ENCODE measurements at regions not wholly inside any gene's neighbourhood (a gene's known extent, or its start where the extent isn't known, plus 50 kb on each side); places are given as distances from the start of the nearest gene placed in this dataset.
A peak's percentile ranks its signal among the peaks of the same experiment; 100 is the strongest.

DNA sequence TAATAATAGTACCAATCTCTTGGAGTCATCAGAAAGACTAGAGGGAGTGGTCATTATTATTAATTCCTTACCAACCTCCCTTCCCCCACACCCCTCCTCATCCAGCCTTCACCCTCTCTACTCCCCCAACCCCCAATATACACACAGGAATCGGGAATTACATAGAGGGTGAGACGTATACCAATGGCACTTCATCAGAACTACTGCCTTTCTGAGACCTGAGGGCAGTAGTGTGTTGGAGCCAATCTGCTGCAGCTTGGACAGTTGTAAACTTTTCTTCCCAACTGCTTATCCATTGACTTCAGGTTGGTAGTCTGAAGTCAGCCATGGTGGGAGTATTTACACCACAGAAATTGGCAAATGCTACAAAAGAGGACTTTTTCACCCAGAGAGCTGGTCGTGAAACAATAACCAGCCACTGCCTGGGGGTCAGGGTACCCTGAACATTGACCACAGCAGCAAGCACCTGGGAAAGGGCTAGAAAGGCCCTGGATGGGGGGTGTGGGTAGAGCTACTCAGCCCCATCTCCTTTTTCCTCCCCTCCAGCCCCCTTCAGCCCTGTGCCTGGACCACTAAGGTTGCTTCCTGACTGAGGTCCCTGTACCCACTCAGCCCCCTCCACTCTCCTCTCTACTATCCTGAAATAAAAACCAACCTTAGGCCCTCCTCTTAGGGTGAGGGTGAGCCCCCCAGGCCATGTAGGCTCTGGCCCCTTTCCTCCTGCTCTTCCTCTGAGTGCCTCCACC is 161.5 kb downstream of the MRPL14 start:
- no peak for DNase-seq

DNA sequence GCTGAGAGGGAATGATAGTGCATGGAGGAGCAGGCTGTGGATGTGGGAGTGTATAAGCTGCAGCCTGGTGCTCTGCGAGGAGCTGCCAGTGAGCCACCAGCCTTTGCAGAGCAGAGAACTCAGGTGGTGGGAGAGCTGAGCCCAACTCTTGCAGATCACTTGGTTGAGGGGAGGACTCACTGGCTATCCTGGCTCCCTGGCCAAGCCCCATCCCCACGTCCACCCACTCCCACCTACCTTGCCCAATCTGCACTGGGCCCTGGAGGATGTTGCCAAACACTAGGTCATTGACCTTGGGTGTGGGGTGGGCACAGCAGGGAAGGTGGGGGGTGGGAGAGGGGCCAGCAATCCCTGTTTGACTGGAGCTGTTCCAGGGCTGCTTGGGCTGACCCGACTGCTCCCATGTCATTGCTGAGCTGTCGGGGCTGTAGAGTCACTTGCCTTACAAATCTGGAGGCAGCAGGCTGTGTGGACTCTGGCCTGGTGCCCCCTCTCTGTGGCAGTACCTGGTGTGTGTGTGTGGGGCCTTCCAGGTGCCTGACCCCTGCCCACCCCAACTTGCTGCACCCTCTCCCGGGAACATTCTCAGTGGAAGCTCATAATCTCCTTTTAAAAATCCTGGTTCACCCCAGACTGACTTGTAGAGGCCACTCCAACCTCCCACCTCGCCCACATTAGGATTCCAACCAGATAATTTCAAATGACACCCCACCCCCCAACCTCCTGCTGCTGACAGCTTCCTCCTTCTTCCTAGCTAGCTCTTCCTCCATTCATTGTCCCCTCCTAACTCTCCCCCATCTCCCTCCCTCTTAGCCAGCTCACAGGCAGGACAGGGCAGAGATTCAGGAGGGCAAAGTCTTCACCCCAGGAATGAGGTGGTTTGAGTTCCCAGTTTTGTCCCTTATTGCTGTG is 162.3 kb downstream of the MRPL14 start:
- DNase-seq: no peak

DNA sequence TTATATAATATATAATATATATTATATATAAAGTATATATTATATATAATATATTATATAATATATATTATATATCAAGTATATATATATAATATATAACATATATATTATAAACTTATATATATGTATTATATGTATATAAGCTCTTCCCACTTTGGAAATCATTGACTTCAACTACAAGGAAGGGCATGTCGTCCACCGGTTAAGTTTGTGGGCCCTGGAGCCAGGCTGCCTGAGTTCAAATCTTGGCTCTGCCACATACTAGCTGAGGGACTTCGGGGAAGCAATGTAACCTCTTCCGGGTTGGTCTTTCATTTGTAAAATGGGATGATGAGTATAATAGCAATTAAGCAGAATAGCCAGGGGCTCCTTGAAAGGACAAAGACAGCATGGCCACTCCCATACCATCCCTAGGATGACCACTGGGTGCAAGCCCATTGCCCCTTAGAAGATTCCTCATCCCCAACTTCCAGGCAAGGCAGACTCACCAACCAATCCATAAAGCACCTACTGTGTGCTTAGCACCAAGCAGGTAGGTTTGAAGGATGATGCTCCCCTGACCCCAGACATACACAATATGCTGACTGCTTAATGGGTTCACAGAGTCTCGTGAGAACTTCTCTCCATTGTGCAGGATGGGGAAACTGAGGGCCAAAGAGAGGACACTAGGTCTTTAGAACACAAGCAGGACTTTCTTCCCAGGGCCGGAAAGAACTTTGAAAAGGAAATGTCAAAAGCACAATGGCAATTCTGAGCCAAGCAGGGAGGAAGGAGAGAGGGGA is 163.2 kb downstream of the MRPL14 start:
- DNase-seq: no peak

DNA sequence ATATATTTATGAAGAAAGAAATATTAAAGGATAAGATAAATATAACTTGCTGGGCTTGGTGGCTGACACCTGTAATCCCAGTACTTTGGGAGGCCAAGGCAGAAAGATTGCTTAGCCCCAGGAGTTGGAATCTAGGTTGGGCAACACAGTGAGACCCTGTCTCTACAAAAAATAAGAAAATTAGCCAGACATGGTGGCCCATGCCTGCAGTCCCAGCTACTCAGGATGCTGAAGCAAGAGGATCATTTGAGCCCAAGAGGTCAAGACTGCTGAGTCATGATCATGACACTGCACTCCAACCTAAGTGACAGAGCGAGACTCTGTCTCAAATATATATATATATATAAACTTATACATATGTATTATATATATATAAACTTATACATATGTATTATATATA is 164.0 kb downstream of the MRPL14 start:
- peak in 1 of 2 experiments; percentile 3 for DNase-seq

DNA sequence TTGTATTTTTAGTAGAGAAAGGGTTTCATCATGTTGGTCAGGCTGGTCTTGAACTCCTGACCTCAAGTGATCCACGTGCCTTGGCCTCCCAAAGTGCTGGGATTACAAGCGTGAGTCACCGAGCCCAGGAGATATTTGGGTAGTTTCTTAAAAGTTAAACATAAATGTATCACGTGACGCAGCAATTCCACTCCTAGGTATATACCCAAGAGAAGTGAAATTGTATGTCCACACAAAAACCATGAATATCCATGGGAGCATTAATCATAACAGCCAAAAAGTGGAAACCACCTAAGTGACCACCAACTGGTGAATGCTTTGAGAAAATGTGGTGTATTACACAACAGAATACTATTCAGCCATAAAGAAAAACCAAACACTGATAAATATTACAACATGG is 164.8 kb downstream of the MRPL14 start:
- no peak for DNase-seq

DNA sequence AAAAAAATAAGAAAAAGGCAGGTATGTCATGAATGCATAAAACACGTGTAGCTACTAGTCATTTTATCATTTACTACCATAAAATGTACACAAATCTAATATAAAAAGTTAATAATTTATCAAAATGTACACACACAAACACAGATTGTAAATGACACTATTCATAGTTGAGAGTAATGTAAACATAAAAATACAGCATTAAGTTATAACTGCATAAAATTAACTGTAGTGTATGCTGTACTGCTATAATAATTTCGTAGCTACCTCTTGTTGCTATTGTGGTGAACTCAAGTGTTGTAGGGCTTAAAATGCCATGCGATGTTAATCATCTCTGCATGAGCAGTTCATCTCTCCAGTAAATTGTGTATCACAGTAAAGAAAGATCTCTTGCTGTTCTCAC is 170.0 kb downstream of the MRPL14 start:
- DNase-seq: no peak

DNA sequence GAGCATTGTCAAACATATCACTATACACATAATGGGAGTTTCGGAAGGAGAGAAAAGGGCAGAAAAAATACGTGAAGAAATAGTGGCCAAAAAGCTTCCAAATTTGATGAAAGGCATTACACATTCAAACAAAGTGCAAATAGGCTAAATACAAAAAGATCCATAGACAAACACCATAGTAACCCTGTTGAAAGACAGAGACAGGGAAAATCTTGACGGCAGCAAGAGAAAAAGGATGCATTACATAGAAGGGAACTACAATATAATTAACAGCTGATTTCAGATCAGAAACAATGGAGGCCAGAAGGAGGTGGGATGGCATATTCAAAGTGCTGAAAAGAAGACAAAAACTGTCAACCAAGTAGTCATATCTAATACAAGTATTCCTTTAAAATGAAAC is 170.8 kb downstream of the MRPL14 start:
- no peak for DNase-seq

DNA sequence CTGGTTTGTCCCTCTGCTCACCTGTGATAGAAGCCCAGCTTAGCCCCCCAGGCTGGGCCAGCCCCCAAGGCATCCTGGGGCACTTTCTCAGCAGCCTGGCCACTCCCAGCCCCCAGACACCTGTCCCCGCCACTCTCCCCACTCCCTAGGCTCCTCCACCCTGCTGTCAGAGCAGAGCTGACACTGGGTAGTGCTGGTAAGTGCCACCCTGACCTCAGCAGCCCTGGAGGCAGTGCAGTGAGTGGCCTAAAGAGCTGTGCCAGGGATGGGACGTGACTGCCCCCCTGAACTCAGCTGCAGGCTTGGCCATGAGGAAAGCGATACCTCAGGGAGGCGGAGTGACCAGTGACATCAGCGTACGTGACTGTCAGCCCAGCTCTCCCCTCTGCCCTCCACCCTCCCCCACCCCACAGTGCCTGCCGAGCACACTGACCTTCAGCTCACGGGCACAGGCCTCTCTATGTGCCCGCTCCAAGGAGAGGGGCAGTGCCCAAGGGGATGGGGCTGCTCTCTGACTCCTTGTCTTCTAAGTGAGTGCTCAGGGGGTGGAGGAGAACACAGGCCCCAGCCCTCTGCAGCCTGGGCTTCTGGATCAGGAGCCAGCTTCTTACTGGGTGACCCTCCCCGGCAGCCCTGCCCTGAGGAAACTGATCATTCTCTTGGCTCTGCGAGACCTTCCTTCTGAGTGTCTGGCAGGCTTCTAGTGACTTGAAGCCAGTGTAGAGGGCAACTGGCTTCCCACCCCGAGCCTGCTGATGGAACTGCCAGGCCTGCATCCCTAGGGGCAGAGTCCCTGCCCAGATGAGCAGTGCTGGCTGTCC is 172.7 kb downstream of the MRPL14 start:
- DNase-seq: no peak

DNA sequence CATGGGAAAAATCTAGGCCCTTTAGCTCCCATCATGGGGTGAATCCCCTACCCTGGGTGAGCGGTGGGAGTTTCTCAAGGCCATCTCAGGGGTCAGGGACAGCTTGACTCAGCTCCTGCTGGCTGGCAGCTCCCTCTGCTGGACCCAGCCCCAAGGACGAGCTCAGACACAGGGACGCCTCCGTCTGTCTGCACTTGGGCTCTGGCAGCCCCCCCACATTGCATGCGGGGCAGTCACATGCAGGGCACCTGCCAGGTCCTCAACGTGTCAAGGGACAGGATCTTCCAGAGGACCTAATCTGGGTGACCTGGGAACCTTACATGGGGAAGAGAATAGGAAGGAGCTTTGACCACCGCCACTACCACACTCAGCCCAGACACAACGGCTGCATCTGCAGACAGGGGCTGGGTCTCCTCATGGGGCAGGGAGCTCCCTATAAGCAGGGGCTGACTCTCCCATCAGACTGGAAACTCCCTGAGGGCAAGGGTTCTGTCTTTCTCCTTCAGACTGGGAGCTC is 173.4 kb downstream of the MRPL14 start:
- no peak for DNase-seq

DNA sequence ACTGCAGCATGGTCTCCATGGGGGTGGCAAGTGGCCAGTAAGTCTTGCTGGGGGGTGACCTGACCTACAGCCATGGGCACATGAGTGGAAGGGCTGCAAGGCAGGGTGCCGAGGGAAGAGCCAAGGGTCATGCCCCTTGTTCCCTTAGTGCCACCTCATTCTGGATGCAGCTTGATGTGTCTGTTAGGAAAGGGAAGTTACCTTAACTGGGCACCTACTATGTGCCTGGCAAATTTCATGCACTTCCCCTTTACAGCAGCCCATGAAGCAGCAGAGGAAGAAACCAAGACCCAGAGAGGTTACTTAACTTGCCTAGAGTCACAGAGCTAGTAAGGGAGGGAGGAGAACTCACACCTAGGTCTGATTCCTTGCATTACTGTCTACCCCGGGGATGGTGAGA is 174.0 kb downstream of the MRPL14 start:
- no peak for DNase-seq

DNA sequence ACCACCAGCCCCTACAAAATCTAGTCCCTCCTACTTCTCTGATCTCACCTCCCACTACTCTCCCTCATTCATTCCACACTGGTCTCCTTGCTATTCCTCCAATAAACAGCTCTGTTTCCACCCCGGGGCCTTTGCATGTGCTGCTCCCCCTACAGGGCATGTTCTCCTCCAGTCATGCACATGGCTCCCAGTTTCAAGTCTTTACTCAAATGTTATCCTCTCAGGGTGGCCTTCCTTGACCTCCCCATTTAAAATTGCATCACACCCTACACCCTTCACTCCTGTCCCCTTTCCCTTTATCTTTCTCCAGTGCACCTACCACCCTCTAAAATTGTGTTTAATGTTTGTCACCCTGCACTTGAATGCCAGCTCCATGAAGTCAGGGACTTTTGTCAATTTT is 174.5 kb downstream of the MRPL14 start:
- peak in 1 of 2 experiments; percentile 4 for DNase-seq

DNA sequence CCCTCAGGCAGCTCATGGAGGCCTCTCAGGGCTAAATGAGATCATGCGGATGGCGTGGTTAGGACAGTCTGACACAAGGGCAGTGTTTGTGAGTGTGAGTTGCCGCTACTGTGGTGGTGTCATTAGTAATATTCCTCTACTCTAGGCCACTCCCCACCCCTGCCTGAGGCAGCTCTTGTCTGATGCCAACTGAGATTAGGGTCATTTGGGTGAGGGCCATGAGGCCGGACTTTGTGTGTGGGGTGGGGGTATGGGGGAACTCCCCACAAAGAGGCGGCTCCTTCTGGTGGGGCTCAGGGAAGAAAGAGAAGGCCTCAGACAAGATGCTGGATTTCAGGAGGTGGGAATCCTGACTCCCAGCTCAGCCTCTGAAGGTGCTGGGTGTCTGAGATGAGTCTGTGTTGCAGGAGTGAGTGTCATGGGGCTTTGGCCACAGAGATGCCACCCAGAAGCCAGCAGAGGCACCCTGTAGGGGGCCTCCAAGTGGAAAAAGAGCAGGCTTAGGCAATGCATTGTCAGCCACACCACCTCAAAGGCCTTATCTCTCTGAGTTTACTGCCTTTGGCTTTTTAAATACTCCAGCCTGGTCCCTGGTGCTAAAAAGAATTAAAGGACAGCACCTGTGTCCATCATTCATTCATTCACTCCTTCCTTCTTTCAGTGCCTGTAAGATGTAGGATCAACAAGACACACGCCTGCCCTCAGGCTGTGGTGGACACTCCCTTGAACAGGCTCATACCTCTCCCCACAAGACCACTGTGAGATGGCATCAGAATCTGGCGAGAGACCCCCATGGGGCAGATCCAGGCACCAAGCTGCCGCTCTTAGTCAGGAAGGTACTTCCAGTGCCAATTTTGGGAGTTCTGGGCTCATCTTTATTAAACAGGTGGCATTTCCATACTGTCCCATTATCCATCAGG is 175.2 kb downstream of the MRPL14 start:
- DNase-seq: no peak

DNA sequence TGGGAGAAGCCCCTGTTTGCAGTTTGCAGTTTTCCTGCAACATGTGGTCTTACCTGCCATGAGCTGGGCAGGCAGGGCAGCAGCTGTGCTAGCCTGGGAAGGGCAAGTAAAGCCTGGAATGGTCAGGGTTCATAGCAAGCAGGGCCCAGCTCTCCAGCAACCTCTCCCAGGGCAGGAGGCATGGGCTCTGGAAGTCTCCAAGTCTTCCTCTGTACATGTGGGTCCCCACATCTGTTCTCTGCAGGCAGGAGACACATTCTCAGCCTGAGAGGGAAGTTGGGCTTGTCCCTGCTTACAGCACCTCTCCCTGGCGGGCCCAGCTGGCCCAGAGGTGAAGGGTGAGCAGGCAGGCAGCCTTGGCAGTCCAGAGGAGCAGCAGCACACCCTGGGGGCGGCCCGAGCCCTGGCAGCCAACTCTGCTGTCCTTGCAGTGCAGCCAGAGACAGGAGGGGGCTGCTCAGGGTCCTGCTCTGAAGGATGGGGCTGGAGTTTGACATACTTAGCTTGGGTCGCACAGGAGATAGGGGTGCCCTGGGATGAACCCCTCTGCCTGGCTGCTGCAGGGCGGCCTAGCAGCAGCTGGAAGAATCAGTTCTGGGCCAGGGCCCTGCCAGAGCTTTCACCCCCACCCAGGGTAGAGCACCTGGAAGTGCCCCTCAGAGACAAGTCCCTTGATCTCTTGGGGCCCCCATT is 176.0 kb downstream of the MRPL14 start:
- peak in 1 of 2 experiments; percentile 13 for DNase-seq

DNA sequence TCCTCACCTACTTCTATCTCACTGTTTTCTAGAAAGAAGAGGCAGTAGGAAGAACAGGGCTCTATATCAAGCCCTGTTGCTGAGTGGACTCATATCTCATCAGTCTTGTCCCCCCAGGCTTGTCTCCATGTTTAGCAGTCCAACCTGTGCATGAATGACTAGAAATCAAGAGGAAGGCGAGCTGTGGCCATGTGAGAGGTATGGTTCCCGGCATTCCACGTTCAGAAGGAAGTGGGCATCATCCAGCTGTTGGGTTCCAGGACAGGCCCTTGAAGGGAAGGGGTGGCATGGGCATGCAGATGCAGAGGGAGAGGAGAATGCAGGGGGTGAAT is 176.6 kb downstream of the MRPL14 start:
- no peak for DNase-seq

DNA sequence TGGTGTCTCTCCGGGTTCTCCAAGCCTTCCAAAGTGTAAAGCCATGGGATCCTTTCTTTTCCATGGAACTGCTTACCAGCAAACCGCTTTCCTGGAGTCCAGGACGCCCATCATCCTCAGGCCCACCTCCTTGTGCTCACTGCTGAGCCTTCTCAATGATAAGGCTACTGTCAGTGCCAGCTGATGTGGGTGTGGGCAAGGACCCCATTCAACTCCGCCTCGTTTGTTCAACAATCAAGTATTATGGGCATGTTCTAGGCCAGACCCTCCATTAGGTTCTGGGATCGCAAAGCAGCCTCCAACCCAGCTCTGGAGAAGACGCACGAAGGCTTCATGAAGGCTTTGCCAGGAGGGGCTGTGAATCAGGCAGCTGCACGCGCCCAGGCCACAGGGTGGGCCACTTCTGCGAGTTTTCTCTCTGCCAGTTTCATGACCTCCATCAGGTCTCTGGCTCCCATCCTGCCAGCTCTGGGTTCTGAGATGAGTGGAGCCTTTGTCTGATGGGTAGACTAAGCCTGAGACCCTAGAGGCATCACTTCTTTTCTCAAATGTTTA is 177.1 kb downstream of the MRPL14 start:
- DNase-seq: no peak

DNA sequence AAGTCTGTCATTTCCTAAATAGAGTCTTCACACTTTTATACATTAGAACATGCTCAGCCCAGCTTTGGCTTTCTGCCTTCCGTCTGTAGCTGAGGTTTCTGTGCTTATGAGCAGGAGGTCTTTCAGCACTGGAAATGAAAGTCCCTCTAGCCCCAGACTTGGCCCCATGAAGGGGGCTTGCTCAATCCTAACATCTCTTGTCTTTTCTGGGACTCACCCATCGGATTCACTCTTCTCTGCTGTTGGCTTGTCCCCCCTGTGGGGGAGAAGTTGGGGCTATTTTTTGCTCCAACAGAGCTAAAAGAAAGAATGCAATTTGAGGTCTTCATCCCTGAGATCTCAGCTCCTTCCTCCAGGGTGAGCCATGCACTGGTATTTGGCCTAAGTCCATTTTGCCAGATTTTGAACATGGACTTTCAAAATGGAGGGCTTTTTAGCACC is 177.7 kb downstream of the MRPL14 start:
- DNase-seq: no peak

DNA sequence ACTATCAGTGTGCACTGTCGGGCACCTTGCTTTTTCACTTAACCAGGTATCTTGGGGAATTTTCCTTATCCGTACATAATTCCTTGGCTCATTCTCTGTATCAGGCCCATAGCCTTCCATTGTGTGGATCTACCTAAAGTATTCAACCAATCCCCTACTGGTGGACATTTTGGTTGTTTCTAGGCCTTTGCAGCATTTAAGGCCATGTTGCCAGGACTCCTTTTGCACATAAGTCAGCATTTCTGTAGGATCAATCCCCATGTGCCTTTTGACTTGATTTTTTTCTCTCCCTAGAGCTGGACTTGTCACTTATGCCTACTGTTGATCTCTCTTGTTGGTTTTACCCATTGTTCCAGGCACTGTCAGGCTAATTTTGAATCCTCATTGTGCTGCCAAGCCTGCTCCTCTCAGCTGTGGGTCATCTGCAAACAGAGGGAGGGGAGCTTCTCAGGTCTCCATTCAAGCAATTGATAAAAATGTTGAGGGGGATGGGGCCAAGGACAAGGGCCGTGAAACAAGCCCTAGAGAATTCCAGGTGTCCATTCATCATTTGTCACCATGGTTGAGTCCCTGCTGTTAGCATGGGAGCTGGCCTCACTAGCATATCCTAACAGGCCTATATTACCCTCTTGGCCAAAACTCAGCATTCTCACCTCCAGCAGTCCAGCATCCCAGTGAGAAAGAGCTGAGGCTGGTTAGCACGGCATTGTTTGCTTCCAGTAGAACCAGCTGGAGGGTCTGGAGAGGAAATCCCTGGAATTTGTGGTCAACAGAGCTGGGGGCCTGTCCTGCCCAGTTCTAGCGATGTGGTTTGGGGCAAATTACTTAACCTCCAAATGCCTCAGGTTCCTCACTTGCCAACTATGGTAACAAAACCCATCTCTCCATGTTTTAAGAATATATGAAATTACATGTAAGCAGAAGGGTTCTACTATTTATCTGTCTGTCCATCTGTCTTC is 178.4 kb downstream of the MRPL14 start:
- no peak for DNase-seq

DNA sequence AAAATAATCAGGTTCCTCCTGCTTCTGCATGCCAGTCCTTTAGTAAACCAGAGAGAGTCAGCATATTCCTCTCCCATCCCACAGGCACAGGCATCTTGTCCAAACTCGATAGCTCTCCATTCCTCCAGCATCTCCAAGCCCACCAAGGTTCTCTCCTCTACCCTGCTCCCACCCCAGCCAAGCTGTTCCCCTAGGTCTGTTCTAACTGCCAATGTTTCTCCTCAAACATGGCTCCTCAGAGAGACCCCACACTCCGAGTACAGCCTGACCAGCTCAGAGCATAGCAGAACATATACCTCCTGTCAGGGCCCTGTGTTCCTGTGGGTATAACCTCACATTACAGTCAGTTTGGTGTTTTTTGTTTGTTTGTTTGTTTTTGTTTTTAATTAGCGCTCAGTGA is 177.8 kb downstream of the VEGFA start:
- DNase-seq: no peak

All from SHP77 (cell line).